H1 (cell line): ENCODE measurements at regions not wholly inside any gene's neighbourhood (a gene's known extent, or its start where the extent isn't known, plus 50 kb on each side); places are given as distances from the start of the nearest gene placed in this dataset.

Source experiments
- ATF2 ChIP-seq: IDR thresholded peaks from 2 replicates; pipeline ENCODE4 v1.6.1; 2012; ENCODE audit warnings: low read length, inconsistent platforms
- CTCF ChIP-seq, 3 experiments: IDR thresholded peaks; 1 replicate in 2 of 3; 2 replicates in 1 of 3; pipeline versions ENCODE4 v1.5.1 to v1.6.1; 2011; ENCODE audit warnings: low read length in 3 of 3, mild to moderate bottlenecking in 3 of 3, inconsistent platforms in 2 of 3, low read depth in 1 of 3, moderate library complexity in 1 of 3; ENCODE audit not compliant: insufficient read depth in 1 of 3; ENCODE audit errors: control extremely low read depth in 1 of 3
- EP300 ChIP-seq, 2 experiments: IDR thresholded peaks; 1 replicate in 1 of 2; 2 replicates in 1 of 2; pipeline ENCODE4 v1.6.1; 2011 to 2012; ENCODE audit warnings: low read depth in 2 of 2, low read length in 2 of 2, mild to moderate bottlenecking in 2 of 2, borderline replicate concordance in 1 of 2, inconsistent platforms in 1 of 2, moderate library complexity in 1 of 2
- HDAC2 ChIP-seq, 2 experiments: fragments of 300-600 bp in 1 of 2; sonication (generic) in 1 of 2; IDR thresholded peaks; 2 replicates each; pipeline ENCODE4 v1.6.1; 2011 to 2012; ENCODE audit warnings: low read depth in 2 of 2, low read length in 2 of 2, mild to moderate bottlenecking in 2 of 2, moderate library complexity in 2 of 2, borderline replicate concordance in 1 of 2, inconsistent platforms in 1 of 2
- POLR2A ChIP-seq, 2 experiments: IDR thresholded peaks; 1 replicate in 1 of 2; 2 replicates in 1 of 2; pipeline ENCODE4 v1.6.1; 2011; ENCODE audit warnings: low read depth in 2 of 2, low read length in 2 of 2, mild to moderate bottlenecking in 2 of 2; ENCODE audit errors: control extremely low read depth in 1 of 2
- POLR2AphosphoS5 ChIP-seq: IDR thresholded peaks from 2 replicates; pipeline ENCODE4 v1.6.1; 2011; ENCODE audit warnings: low read depth, low read length
- RNF2 ChIP-seq: fragments of 200-900, 300-1000 bp; sonication (generic); IDR thresholded peaks from 2 replicates; pipeline ENCODE4 v1.7.1; 2016; ENCODE audit warnings: borderline replicate concordance, low read depth, mild to moderate bottlenecking, antibody characterized with exemption, low read length; ENCODE audit not compliant: poor library complexity, severe bottlenecking; ENCODE audit errors: missing control alignments
- TCF12 ChIP-seq: IDR thresholded peaks from 2 replicates; pipeline ENCODE4 v1.6.1; 2011; ENCODE audit warnings: low read depth, mild to moderate bottlenecking, low read length

GRCh38 chr6:76435174-76435573 lies 362.7 kb upstream of the IMPG1 start:
- TF ChIP-seq POLR2A (IDR thresholded peaks at IDR 0.05; ENCODE audit: control extremely low read depth in 1 of 2, low read depth in 2 of 2, low read length in 2 of 2) = no peak
- TF ChIP-seq CTCF (IDR thresholded peaks at IDR 0.05; ENCODE audit: control extremely low read depth in 1 of 3, insufficient read depth in 1 of 3, low read depth in 1 of 3, low read length in 3 of 3) = no peak
- TF ChIP-seq TCF12 = no peak
- TF ChIP-seq ATF2 = no peak
- TF ChIP-seq RNF2 = no peak
- TF ChIP-seq EP300 (IDR thresholded peaks at IDR 0.05; ENCODE audit: borderline replicate concordance in 1 of 2, low read depth in 2 of 2, low read length in 2 of 2) = no peak
- no peak for TF ChIP-seq HDAC2 (IDR thresholded peaks at IDR 0.05; ENCODE audit: borderline replicate concordance in 1 of 2, low read depth in 2 of 2, low read length in 2 of 2)
- no peak for TF ChIP-seq POLR2AphosphoS5
